ENCODE measurements at regions not wholly inside any gene's neighbourhood (a gene's known extent, or its start where the extent isn't known, plus 50 kb on each side); places are given as distances from the start of the nearest gene placed in this dataset.

DNA sequence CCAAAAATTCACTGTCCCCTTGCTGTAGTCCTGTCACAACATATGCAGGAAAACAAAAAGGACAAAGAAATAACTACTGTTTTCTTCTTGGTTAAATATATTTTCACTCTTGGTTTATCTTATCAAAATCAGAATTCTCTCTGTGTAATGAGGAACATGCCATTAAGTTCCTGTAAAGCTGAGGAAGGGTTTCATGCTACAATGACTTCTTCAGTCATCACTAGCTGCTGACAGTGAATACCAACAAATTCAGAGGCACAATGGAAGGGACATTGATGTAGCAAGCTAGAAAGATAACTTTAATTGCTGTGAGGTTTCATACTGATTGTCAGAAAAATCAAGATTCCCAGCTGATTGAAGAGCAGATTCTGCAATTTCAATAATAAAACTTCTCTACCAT lies 782.9 kb upstream of the HTR2C start:
- no peak for TF ChIP-seq POLR2A (IDR thresholded peaks at IDR 0.05)
- TF ChIP-seq, protein P1, sequence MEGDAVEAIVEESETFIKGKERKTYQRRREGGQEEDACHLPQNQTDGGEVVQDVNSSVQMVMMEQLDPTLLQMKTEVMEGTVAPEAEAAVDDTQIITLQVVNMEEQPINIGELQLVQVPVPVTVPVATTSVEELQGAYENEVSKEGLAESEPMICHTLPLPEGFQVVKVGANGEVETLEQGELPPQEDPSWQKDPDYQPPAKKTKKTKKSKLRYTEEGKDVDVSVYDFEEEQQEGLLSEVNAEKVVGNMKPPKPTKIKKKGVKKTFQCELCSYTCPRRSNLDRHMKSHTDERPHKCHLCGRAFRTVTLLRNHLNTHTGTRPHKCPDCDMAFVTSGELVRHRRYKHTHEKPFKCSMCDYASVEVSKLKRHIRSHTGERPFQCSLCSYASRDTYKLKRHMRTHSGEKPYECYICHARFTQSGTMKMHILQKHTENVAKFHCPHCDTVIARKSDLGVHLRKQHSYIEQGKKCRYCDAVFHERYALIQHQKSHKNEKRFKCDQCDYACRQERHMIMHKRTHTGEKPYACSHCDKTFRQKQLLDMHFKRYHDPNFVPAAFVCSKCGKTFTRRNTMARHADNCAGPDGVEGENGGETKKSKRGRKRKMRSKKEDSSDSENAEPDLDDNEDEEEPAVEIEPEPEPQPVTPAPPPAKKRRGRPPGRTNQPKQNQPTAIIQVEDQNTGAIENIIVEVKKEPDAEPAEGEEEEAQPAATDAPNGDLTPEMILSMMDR (IDR thresholded peaks at IDR 0.05), result no peak

All from gastroesophageal sphincter (tissue), 3 donors.